ENCODE measurements at regions not wholly inside any gene's neighbourhood (a gene's known extent, or its start where the extent isn't known, plus 50 kb on each side); places are given as distances from the start of the nearest gene placed in this dataset.

DNA sequence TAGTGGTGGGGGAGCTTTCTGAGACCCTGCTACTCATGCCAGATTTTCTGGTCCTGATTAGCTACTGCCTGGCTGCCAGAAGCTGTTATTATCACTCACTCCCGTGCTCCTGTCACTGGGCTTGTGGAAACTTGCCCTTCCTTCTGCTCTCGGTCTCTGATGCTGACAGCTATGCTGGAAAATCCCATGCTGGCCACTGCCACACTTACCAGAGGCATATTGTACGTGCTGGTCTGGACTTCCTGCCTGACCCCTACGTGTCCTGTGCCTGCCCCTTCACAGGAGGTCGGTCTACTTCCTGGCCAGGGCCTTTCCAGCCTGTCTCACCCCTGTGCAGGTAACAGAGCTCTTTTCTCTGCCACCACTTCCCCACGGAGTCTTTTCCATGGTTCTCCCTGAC lies 149.4 kb upstream of the PLEKHG7 start:
- DNase-seq (ENCODE audit: low read depth) = no peak

DNA sequence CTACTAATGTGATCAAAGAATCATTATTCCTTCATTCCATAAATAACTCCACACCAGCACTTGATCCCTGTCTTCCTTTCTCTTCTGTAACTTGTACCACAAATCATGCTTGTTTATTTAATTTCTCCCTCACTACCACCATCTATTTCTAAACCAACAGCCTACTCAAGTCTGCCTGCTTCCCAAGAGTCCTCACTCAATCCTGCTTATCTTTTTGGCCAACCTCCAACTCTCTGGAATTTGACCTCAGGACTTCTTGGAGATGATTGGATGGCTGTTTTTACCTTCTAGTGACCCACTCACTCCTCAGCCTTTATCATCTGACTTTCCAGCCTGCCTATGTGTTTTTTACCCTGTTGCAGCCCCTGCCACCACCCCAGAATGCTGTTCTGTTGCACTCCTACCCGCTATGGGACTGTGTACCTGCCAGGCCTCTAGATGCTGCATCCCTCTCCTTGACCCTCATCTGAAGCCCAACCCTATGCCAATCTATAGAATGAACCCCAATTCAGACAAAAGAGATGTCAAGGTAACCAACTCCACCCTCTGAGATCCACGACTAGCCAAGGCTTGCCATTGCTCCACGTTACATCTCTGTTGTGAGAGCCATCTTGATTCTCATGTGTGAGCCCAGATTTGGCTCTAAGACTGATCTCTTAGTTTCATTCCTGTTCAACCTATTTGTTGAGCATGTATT lies 150.2 kb upstream of the PLEKHG7 start:
- DNase-seq (ENCODE audit: low read depth) = no peak

DNA sequence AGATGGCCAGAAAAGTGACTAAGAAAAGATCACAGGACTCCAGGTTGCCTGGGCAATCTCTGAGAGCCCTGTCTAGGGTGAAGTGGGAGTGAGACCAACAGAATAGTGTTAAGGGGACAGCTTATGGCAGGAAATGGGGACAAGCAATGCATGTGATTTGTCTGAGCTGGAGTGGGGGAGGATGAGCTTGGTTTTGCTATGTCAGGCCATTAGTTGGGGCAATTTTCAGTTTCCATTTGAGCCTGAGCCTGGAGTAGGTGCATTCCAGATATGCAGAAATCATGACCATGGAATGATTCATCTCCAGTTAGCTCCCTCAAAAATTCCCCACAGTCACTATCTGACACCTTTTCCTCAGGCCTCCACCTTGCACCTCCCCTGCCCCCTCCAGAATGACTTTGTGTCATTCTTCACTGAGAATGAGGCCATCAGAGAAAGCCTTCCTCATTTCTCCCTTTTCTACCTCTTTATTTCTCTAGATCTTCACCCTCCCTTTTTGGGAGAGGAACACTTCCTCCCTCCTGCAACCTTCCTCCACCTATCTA lies 150.9 kb upstream of the PLEKHG7 start:
- no peak for DNase-seq (ENCODE audit: low read depth)

DNA sequence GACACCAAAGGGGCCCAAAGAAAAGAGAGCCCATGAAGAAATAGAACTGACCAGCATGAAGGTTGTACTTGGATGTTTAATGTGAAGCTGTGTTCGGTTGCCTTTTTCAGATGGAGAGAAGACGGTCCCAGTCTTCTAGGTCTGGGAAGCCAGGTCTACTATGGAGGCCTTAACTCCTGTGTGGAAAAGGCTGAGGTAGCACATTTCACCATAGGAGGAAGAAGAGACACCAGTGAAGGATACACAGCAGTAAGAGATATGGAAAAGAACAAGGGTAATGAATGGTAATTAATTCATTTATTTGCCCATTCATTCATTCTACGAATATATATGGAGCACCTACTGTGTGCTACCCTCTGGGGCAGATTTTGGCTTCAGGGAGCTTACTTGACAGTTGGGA lies 151.6 kb upstream of the PLEKHG7 start:
- DNase-seq (ENCODE audit: low read depth) = no peak

DNA sequence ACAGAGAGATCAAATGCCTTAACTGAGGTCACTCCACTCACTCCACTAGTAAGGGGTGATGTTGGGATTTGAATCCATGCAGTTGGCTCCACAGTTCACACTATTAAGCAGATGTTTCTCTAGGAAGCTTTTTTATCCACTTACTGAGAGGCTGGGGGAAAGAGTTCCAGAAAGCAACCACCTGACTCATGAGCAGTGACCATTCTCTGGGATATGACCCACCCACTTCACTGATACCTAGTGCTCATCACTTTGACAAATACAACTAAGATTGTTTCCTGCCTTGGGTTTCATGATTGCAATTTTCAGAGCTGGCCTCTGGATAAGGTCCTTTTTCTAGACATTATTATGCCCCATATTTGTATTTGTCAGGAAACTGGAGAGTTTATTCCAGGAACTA lies 152.1 kb upstream of the PLEKHG7 start:
- DNase-seq (ENCODE audit: low read depth) = no peak

DNA sequence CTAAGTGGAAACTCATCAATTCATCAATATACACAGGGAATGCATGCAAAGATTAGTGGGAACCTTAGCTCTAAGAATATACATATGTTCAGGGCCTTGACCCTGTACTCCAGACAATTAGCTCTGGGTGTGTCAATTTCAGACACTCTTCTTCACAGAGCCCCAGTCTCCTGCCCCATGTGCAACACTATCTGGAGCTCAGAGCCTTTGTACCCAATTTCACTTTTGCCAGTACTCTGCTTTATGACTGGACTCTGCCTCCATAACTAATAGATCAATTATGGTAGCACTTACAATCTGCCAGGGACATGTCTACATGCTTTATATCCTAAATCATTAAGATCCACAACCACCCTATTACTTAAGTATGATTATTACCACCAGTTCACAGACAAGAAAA lies 152.5 kb upstream of the PLEKHG7 start:
- no peak for DNase-seq (ENCODE audit: low read depth)

DNA sequence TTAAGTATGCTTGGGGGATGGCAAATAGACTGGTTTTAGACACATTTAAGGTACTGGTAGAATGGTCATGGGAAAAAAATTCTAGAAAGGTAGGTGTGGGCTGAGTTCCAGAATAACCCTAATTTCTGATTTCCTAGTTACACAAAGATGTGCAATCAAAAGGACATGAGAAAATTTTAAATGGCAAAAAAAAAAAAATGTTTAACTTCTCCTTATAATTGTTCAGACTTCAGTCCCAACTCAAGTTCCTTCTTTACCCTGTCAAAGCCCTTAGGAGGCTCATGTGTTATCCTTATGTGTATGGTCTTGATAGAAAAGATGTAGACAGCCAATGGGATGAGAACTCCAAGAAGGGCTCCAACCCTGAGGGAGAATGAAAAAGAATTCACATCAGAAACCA lies 153.3 kb upstream of the PLEKHG7 start:
- no peak for DNase-seq (ENCODE audit: low read depth)

DNA sequence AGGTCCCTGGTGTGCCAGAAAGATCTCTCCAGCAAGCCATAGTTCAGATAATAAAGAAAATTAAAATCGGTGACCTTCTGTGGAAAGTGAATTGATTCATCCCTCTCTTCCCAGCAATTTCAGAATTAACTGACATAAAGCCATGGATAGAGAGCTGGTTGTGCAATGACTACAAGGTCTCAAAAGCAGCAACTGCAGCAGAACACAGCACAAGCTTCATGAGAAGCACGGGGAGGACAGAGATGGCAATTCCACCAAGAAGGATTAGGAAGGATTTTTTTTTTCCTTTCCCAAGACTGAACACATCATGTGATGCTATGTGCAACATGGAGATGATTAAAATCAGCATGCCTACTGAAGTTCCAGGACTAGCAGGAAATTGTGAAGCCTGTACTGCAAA lies 154.9 kb upstream of the PLEKHG7 start:
- DNase-seq (ENCODE audit: low read depth) = no peak

DNA sequence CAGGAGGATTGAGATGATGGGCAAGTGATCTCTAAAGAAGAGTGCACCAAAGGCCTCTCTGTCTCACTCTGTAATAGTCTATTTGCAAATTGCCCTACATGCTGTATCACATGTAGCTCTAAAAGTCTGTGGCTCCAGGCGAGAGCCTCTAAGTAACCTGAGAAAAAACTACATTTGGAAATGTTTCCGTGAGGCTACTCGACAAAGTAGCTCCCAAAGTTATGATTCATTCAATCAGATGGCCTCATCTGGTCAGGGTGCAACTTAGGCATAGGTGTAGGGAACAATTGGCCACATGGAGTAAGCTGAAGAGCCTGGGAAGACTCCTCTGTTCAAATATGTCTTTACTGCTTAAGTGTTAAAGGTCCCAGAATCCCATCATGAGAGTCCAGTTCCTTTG lies 155.4 kb upstream of the PLEKHG7 start:
- no peak for DNase-seq (ENCODE audit: low read depth)

DNA sequence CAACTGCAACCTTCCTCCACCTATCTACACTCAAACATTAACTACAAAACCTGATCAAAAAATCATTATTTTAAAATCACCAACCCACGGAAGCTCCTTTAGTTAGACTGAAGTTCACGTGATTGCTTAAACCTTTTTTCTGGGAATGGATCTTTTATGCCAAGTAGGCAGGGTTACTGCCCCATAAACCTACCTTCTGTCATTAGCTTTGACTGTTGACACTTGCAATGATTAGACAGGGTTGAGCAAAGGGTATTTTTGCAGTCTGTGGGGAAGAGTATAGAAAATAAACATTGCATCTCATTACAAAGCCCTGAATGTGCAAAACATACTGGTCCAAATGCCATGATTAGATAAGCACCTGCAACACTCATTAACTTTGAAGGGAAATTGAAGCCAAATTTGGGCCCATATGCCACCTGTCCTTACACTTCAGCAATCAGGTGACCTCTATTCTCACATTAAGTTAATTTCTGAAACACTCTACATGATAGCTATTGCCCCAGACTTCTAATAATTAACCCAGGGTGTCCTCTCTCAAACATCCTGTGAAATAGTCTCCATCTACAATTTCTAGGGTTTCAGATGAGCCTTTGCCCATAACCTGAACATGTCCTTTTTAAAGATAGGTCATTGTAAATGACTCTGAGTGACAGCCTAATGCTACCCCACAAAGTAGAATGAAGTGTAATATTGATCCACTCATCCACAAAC lies 156.0 kb upstream of the PLEKHG7 start:
- no peak for DNase-seq (ENCODE audit: low read depth)

DNA sequence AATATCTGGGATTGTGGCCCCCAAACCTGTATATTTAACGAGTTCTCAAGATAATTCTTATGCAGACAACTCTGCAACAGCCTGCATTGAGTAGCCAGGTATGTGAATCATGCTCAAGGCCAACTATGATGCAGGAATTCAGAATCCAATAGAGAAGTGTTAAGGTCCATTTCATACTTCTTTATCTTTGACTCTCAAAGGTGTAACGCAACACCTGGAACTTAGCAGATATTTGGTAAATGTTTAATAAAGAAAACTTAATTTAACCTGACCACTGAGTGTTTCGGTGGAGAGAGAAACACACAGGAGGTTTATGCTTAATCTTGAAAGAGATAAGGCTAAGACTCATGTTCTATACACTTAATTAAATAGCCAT lies 156.5 kb upstream of the PLEKHG7 start:
- DNase-seq (ENCODE audit: low read depth) = no peak

DNA sequence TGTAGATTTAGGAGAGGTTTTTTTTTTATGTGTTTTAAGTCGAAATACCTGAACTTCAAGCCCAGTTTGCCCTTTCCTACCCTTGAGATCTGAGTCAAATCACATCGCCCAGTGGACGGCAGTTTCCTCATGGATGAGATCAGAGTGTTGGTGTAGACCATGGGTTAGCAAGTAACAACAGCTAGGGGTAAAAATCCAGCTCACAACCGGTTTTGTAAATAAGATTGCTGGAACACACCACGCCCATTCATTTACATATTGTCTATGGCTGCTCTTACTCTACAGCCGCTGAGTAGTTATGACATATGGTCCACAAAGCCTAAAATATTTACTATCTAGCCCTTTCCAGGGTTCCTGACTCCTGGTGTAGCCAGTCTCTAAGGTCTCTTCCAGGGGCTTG lies 158.5 kb upstream of the PLEKHG7 start:
- DNase-seq (ENCODE audit: low read depth) = no peak

DNA sequence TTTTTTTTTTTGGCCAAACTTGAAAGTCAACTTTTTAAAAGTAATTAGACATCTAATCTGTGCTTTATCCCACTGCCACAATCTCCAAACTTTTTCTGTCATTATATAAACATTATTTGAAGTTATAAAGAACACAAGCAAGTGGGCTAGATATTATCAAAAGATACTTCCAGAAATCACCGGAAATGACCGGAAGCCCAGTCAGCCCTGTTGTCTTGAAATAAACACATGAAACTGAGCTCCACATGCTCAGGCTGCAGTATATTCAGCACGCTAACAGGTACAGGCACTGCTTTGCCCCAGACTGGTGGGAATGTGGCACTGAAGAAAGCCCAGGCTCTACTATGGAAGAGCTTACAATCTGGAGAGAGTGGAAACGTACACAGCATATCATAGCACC lies 158.9 kb upstream of the PLEKHG7 start:
- DNase-seq (ENCODE audit: low read depth) = no peak

DNA sequence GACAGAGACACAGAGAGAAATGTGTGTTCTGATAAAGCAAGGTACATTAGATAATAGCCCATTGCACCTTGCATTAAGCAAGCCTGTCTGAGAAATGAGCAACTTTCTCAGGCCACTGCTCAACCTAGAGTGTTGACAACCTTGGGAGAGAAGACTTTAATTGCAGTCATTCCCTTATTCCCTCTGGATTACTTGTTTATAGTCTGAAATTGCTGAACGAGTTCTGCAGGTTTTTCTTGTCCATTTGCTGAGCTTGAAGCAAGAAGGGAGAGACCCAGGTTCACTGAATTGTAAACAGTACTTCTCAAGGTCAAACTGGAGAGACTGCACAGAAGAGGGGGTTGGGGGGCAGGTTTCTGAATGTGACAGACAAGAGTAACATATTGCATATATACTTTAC lies 159.4 kb upstream of the PLEKHG7 start:
- no peak for DNase-seq (ENCODE audit: low read depth)

DNA sequence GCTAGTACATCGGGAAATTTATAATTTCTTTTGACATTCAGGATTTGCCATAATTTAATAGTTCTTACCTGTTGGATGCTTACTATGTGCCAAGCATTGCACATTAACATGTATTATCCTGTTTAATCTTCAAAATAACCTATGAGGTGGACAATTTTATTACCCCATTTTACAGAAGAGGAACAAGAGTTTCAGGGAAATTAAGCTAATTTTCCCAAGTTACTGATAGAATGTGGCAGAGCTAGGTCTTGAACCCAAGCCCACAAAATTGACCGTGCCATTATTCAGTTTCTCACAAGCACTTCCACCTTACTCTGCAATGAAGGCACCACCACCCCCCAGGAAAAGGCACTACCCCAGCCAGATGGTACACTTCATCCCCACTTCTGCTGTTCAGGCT lies 161.1 kb upstream of the PLEKHG7 start:
- DNase-seq (ENCODE audit: low read depth) = no peak

DNA sequence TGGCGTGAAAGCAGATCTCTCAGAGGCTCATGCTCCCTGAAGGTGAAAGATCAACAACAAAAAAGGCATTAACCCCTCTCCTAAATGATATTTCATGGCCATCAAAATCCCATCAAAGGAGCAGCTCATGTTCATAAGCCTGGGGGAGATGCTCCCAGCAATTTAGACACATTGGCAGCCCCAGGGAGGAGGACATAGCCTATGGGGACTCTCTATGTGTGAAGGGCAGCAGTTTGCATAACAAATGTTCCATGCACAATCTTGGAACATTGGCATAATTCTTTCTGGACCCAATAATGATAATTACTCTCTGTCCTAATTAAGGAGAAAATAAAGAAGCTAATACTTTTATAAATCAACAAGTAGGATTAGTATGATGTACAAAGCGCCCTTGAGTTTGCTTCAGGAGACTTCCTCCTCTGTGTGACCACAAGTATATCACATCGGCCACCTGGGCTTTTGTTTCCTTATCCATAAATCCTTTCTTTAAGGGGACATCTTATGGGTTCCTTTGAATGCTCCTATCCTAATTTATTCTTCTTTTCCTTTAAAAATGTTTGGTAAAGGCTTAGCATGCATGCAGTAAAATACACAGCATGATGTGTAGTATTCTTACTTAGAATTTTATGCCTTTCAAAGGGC lies 161.9 kb upstream of the PLEKHG7 start:
- DNase-seq (ENCODE audit: low read depth) = no peak

DNA sequence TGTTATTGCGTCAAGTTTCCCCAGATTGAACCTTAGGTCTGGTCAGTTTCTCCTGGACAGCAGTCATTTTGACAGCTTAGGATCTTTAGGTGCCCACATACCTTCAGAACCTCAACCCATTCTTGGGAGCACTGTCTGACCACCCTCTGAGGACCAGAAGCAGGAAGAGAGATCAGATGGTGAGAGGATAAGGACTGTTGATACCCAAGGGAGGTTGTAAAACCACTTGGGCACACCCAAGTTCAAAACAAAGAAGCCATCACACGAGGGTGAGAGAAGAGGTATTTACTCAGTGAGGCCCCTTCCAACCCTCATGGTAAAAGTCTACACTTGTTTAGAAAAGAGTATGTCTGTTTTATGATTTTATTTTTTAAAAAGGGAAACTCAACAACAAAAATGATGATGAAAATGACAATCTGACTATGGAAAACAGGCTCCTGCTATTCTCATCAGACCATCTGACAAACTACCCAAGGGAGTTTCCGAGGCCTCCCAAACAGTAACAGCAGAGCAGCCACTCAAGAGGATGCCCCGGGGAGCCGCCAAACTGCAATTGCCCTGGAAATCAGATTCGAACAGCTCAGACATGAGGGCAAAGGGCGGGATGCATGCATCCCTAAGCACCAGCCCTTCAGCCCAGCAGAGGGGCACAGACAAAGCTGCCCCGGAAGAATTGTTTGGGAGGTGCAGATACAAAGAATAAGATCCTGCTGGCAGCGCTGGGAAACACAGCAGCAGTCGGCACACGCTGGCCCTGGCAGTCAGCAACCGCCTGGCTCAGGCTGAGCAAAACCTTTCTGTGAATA lies 162.6 kb upstream of the PLEKHG7 start:
- DNase-seq (ENCODE audit: low read depth) = no peak

DNA sequence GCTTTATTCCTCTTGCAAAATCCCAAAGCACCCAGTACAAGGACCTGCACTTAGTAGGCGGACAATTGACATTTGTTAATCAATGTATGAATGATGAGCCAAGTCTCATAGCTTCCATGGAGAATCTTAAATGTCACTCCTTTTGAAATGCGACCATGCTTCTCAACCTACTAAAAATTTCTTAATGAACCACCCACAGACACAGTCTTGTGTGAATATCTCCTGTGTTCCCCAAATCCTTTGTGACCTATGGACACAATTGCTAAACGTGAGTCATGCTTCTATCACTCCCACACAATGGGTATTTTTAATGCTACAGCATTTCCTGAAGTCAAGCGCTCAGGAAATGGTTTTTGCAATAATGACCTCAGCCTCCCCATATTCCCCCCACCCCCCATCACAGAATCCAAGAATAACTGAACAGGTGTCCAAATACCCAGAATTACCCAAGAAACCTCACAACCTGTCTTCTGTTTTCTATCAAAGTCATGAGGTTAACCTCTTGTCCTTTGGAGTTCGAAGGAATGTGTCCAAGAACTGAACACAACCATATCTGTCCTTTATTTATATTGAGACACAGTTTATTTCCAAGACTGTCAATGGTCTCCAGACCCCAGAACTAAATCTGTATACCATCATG lies 163.6 kb upstream of the PLEKHG7 start:
- no peak for DNase-seq (ENCODE audit: low read depth)

DNA sequence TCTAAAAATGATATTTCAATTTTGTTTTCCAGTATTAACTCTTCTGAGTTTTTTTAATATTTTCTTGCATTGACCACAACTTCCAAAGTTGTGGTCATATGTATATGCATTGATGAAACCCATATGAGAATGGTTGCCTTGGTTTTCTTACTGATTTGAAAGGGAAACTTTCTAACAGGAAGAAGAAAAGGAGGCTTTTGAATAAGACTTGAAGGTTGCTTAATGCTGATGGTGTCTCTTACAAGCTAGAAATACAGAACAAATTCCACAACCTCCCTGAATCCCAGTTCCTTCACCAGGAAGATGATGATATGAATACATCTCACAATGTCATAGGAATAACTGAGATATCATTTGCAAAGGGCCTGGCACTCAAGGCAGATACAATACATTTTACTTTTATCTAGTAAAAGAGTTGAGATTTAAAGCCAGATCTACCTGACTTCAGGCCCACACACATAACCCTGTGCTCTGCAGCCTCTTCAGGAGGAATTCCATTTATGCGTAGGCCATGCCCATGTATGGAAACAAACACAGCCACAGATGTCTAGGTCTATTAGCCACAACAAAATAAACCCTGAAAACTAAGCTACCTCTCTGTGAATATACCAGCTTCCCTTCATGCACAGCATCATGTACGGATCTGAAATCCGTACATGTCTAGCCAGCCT lies 165.4 kb upstream of the PLEKHG7 start:
- no peak for DNase-seq (ENCODE audit: low read depth)

DNA sequence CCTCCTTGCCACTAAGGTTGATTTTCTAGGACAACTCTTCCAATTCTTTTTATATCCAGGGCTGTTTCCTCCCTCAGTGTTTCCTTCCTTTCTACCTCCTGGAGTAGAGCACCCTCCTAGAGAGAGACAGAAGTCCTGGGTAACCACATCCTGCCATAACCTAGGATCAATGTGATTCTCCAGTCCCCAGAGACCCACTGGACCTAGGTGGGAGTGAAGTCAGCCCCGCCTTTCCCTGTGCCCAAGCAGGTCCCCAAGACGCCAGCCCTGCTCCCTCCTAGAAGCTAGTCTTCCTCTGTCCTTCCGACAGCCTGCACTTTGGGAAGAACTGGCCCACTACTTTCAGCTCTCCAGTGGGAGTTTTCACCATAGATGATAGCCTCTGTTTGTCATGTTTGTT lies 166.8 kb upstream of the PLEKHG7 start:
- no peak for DNase-seq (ENCODE audit: low read depth)

DNA sequence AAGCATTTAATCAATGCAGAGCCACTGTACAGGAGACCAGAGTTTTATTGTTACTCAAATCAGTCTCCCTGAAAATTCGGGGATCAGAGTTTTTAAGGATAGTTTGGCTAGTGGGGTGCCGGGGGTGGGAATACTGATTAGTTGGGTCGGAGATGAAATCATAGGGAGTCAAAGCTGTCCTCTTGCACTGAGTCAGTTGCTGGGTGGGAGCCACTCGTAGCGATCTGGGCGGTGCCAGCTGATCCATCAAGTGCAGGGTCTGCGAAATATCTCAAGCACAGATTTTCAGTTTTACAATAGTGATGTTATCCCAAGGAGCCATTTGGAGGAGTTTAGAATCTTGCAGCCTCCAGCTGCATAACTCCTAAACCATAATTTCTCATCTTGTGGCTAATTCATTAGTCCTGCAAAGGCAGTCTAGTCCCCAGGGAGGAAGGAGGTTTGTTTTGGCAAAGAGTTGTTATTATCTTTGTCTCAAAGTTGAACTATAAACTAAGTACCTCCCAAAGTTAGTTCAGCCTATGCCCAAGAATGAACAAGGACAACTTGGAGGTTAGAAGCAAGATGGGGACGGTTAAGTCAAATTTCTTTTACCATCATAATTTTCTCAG lies 169.4 kb upstream of the PLEKHG7 start:
- no peak for DNase-seq (ENCODE audit: low read depth)
